ENCODE measurements at regions not wholly inside any gene's neighbourhood (a gene's known extent, or its start where the extent isn't known, plus 50 kb on each side); places are given as distances from the start of the nearest gene placed in this dataset.

DNA sequence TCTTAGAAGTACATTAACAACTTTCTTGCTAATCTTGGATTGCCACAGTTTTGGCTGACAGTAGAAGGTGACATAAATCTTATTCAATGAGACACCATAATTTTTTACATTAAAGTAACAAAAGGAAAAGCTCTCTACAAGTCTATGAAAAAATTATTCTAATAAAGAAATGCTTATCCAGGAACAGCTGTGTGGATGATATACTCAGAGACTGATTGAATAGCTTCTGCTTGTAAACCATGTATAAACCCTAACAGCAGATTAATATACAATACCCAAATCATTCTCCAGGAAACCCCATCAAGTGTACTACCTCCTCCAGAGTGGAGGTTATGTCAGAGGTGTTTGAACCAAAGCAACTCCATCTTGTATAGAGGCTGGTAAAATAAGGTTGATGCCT, 581.4 kb upstream of the PTGER4 start:
- H3K27me3 Mint-ChIP-seq, result no peaks in the 10 kb centered on the region
- peaks cover 15% of the 10 kb centered on the region for H3K9me3 Mint-ChIP-seq
- intact Hi-C loops (cut with micrococcal nuclease), result no loop called here
- no peak overlapping the region for H3K4me3 Mint-ChIP-seq
- no peaks in the 10 kb centered on the region for H3K36me3 Mint-ChIP-seq (ENCODE audit: low read depth)
- H3K27ac Mint-ChIP-seq, result no peak overlapping the region
- H3K4me1 Mint-ChIP-seq (ENCODE audit: low read depth), result no peaks in the 10 kb centered on the region

DNA sequence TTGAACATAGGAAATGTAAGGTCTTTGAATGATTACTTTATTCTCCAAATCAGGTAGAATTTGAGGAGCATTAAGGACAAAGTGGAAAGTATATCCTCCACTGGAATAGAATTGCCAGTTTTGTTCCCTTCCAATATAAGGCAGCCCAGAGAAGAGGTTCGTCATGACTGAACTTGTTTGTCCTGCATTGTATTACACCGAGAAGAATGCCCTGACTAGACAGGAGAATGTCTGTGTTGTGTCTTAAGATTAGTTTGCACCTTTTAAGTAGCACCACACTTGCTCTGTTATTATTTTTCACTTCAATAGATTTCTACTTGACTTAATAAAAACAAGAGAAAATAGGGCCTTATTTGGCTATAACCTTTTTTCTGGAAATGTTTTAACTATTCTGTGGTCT, 586.2 kb upstream of the PTGER4 start:
- Mint-ChIP-seq H3K27me3 (no peaks in the 10 kb centered on the region), H3K27ac (no peak overlapping the region), H3K4me3 (no peak overlapping the region), H3K36me3 (ENCODE audit: low read depth) (no peaks in the 10 kb centered on the region), H3K4me1 (ENCODE audit: low read depth) (no peaks in the 10 kb centered on the region), H3K9me3 (peaks cover 19% of the 10 kb centered on the region)
- intact Hi-C loops (cut with micrococcal nuclease), result no loop called here

- no peaks in the 10 kb centered on the region for H3K27me3 Mint-ChIP-seq
- no peak overlapping the region for H3K27ac Mint-ChIP-seq
- H3K4me3 Mint-ChIP-seq, result no peak overlapping the region
- H3K4me1 Mint-ChIP-seq (ENCODE audit: low read depth), result no peaks in the 10 kb centered on the region
- no peaks in the 10 kb centered on the region for H3K36me3 Mint-ChIP-seq (ENCODE audit: low read depth)
- intact Hi-C loops (cut with micrococcal nuclease), result no loop called here
- peaks cover 28% of the 10 kb centered on the region for H3K9me3 Mint-ChIP-seq
Measured at GRCh38 chr5:40089269-40089668, 590.4 kb upstream of the PTGER4 start.

- H3K36me3 Mint-ChIP-seq (ENCODE audit: low read depth), result no peaks in the 10 kb centered on the region
Measured at GRCh38 chr5:40084614-40085013, 595.1 kb upstream of the PTGER4 start.

DNA sequence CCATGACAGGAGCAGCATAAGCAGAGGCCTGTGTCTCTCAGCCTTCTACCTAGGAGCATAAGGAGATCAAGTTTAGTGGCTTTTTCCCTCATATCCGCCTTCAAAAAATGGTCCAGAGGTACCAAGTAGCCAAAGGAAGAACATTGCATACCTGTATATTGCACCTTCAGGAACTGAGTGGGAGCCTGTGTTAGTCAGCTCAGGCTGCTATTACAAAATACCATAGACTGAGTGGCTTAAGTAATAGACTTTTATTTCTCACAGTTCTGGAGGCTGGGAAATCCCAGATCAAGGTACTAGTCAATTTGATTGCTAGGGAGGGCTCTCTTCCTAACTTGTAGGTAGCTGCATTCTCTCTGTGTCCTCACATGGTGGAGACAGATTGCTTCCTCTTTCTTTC, 597.4 kb upstream of the PTGER4 start:
- Mint-ChIP-seq H3K9me3 (peaks cover 17% of the 10 kb centered on the region), H3K4me1 (ENCODE audit: low read depth) (no peaks in the 10 kb centered on the region), H3K27me3 (no peaks in the 10 kb centered on the region), H3K4me3 (no peak overlapping the region), H3K27ac (no peak overlapping the region), H3K36me3 (ENCODE audit: low read depth) (no peaks in the 10 kb centered on the region)
- intact Hi-C loops (cut with micrococcal nuclease), result no loop called here

More at GRCh38 chr5:40084614-40085013, 595.1 kb upstream of the PTGER4 start:
- intact Hi-C loops (cut with micrococcal nuclease), result no loop called here
- H3K4me1 Mint-ChIP-seq (ENCODE audit: low read depth), result no peaks in the 10 kb centered on the region
- peaks cover 9% of the 10 kb centered on the region for H3K9me3 Mint-ChIP-seq
- no peak overlapping the region for H3K4me3 Mint-ChIP-seq
- H3K27me3 Mint-ChIP-seq, result no peaks in the 10 kb centered on the region
- no peak overlapping the region for H3K27ac Mint-ChIP-seq

DNA sequence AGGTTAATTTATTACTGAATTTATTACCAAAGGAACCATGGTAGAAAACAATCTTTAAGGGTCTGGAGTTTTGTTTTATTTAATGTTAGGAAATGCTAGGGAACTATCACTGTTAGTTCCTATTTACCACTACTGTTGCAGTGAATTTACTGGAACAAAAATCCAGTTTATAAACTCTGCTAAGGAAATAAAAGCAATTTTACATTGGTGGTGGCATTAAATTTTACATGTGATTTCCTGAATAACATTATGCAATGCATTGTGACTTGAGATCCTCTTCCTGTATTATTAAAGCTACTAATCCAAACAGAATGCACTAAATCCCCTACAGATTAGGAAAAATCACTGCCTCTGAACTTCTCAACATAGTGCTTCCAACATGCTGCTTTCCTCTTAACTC, 599.5 kb upstream of the PTGER4 start:
- Mint-ChIP-seq H3K4me1 (ENCODE audit: low read depth) (no peaks in the 10 kb centered on the region), H3K36me3 (ENCODE audit: low read depth) (no peaks in the 10 kb centered on the region), H3K27ac (no peak overlapping the region), H3K4me3 (no peak overlapping the region), H3K9me3 (peaks cover 8% of the 10 kb centered on the region), H3K27me3 (no peaks in the 10 kb centered on the region)
- intact Hi-C loops (cut with micrococcal nuclease), result no loop called here

DNA sequence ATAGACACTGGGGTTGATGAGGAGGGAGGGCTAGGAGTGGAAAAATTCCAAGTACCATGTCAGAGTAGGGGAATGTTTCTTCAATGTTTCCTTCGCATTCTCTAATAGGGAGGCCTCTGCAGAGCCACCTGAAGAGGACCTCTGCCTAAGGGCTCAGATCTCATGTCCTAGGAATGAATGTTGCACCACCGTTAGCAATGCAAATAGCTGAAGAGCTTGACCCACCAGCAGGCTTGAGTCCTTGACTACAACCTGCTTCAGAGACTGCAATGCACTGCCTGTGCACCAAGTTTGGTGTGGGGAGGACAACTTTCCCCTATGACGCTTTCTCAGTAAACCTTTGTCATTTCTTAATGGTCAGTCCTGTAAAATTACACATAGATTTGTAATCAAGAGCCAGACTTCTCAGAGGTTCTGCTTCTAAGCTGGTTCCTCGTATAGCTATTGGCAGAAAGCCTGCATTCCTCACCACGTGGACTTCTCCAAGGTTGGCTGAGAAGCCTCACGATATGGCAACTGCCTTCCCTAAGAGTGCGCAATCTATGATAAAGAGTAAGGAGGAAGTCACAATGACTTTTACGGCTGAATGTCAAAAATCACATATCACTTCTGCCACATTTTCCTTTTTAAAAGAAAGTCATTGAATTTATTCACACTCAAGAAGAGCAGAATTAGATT, 600.7 kb upstream of the PTGER4 start:
- no peaks in the 10 kb centered on the region for H3K27me3 Mint-ChIP-seq
- H3K36me3 Mint-ChIP-seq (ENCODE audit: low read depth), result no peaks in the 10 kb centered on the region
- intact Hi-C loops (cut with micrococcal nuclease), result no loop called here
- no peak overlapping the region for H3K27ac Mint-ChIP-seq
- H3K4me1 Mint-ChIP-seq (ENCODE audit: low read depth), result no peaks in the 10 kb centered on the region
- peaks cover 8% of the 10 kb centered on the region for H3K9me3 Mint-ChIP-seq
- H3K4me3 Mint-ChIP-seq, result no peak overlapping the region

DNA sequence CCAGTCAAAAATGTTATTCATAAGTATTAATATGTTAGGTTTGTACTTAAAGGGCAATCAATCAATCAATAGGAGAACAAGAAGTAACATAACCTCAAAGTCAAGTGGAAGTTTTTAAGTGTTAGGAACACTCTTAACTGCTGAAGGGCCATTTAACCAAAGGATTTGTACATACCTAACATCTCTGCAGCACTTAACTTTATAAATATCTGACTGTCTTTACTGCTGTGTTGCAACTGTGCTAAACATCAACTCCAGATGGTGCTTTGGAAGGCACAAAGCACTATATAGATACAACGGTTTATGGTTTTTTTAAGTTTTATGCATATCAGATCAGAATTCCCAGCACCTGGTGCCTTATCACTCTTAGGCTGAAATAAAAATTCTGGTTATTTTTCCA, 604.9 kb upstream of the PTGER4 start:
- no peak overlapping the region for H3K4me3 Mint-ChIP-seq
- H3K9me3 Mint-ChIP-seq, result peaks cover 8% of the 10 kb centered on the region
- no peaks in the 10 kb centered on the region for H3K27me3 Mint-ChIP-seq
- intact Hi-C loops (cut with micrococcal nuclease), result no loop called here
- no peaks in the 10 kb centered on the region for H3K4me1 Mint-ChIP-seq (ENCODE audit: low read depth)
- H3K27ac Mint-ChIP-seq, result no peak overlapping the region
- H3K36me3 Mint-ChIP-seq (ENCODE audit: low read depth), result no peaks in the 10 kb centered on the region

- Mint-ChIP-seq H3K4me1 (ENCODE audit: low read depth) (no peaks in the 10 kb centered on the region), H3K36me3 (ENCODE audit: low read depth) (no peaks in the 10 kb centered on the region), H3K9me3 (peaks cover 8% of the 10 kb centered on the region), H3K27ac (no peak overlapping the region), H3K4me3 (no peak overlapping the region), H3K27me3 (no peaks in the 10 kb centered on the region)
- intact Hi-C loops (cut with micrococcal nuclease), result no loop called here
Measured at GRCh38 chr5:40073927-40074326, 605.8 kb upstream of the PTGER4 start.

DNA sequence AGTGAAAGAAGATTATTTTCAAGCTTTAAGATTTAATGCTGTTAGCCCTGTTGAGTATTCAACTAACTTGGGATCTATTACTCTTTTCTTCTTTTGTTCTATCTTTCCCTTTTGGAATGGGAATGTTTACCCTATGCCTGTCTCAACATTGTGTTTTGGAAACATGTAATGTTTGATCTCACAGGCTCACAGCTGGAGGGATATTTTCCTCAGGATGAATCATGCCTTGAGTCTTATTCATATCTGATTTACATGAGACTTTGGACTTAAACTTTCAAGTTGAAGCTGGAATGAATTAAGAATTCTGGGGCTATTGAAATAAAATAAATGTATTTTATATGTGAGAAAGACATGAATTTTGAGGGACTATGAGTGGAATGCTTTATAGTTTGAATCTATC, 607.8 kb upstream of the PTGER4 start:
- no peaks in the 10 kb centered on the region for H3K9me3 Mint-ChIP-seq
- H3K27ac Mint-ChIP-seq, result no peak overlapping the region
- no peaks in the 10 kb centered on the region for H3K27me3 Mint-ChIP-seq
- no peaks in the 10 kb centered on the region for H3K36me3 Mint-ChIP-seq (ENCODE audit: low read depth)
- intact Hi-C loops (cut with micrococcal nuclease), result no loop called here
- H3K4me1 Mint-ChIP-seq (ENCODE audit: low read depth), result no peaks in the 10 kb centered on the region
- H3K4me3 Mint-ChIP-seq, result no peak overlapping the region

GRCh38 chr5:40066616-40067015, 613.1 kb upstream of the PTGER4 start:
- Mint-ChIP-seq H3K4me1 (ENCODE audit: low read depth) (no peaks in the 10 kb centered on the region), H3K9me3 (no peaks in the 10 kb centered on the region), H3K27ac (no peak overlapping the region), H3K36me3 (ENCODE audit: low read depth) (no peaks in the 10 kb centered on the region), H3K27me3 (no peaks in the 10 kb centered on the region), H3K4me3 (no peak overlapping the region)
- intact Hi-C loops (cut with micrococcal nuclease), result no loop called here

DNA sequence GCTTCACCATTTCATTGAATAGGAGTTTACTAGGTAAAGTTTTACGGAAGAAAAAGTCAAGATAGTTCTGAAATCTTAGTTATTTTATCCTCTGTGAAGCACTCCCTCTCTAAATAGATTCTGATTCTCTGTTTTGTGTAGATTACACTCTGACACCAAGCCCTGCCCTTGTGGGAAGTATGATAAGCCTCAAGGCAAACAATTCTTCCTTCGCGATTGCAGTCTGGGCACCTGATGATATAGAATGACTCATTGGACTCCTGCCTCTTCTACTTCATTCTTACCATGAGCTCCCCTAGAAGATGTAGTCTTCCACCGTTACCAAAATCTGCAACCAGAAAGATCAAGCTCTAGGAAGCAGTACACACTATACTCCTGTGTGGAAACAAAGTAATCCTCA, 626.9 kb upstream of the PTGER4 start:
- intact Hi-C loops (cut with micrococcal nuclease), result no loop called here
- no peak overlapping the region for H3K27ac Mint-ChIP-seq
- H3K4me1 Mint-ChIP-seq (ENCODE audit: low read depth), result no peaks in the 10 kb centered on the region

DNA sequence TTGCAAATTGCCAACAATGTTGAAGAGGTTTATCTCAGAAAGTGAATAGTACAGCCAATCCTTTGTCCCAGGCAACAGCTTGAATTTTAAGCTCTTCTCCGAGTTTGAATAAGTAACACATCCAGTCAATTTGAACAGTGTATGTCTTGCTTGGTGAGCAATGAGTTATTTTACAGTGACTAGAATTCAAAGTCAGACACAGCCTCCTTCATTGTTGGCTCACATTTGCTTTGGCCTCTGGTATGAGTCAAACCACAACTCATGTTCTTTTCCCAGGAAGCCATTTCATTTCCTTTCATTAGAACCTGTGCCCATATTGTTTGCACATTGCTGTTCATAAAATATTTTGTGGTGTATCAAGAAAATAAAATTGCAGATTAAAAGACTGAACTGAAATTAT, 622.0 kb upstream of the DAB2 start:
- H3K4me3 Mint-ChIP-seq, result no peak overlapping the region
- H3K36me3 Mint-ChIP-seq (ENCODE audit: low read depth), result no peaks in the 10 kb centered on the region
- H3K27me3 Mint-ChIP-seq, result no peaks in the 10 kb centered on the region
- no peaks in the 10 kb centered on the region for H3K9me3 Mint-ChIP-seq
- peaks cover 9% of the 10 kb centered on the region for H3K4me1 Mint-ChIP-seq (ENCODE audit: low read depth)
- H3K27ac Mint-ChIP-seq, result no peak overlapping the region
- intact Hi-C loops (cut with micrococcal nuclease), result no loop called here

More for the DNA sequence above, 626.9 kb upstream of the PTGER4 start:
- Mint-ChIP-seq H3K27me3 (no peaks in the 10 kb centered on the region), H3K9me3 (no peaks in the 10 kb centered on the region), H3K36me3 (ENCODE audit: low read depth) (no peaks in the 10 kb centered on the region), H3K4me3 (no peak overlapping the region)

DNA sequence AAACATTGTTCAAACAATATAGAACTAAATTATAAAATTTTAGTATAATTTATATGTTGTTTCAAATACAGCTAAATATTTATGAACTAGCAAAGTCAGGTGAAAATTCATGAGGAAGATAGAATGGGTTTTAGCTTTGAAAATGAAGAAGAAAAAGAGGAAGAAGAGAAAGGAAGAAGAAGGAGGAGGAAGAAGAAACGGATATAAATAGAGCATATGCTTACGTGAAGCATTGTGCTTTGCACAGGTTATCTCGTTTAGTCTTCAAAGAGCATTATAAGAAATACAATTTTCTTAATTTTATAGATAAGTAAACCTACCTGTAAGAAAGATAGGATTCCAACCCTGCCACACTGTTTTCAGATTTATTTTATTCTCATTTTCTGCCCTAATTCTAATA, 620.6 kb upstream of the DAB2 start:
- H3K27me3 Mint-ChIP-seq, result no peaks in the 10 kb centered on the region
- peaks cover 9% of the 10 kb centered on the region for H3K4me1 Mint-ChIP-seq (ENCODE audit: low read depth)
- H3K9me3 Mint-ChIP-seq, result no peaks in the 10 kb centered on the region
- intact Hi-C loops (cut with micrococcal nuclease), result no loop called here
- H3K4me3 Mint-ChIP-seq, result no peak overlapping the region
- H3K27ac Mint-ChIP-seq, result no peak overlapping the region
- H3K36me3 Mint-ChIP-seq (ENCODE audit: low read depth), result no peaks in the 10 kb centered on the region

GRCh38 chr5:40043916-40044315, 619.1 kb upstream of the DAB2 start:
- H3K27ac Mint-ChIP-seq, result no peak overlapping the region
- H3K4me3 Mint-ChIP-seq, result no peak overlapping the region
- H3K4me1 Mint-ChIP-seq (ENCODE audit: low read depth), result peaks cover 9% of the 10 kb centered on the region
- H3K27me3 Mint-ChIP-seq, result no peaks in the 10 kb centered on the region
- intact Hi-C loops (cut with micrococcal nuclease), result no loop called here
- H3K9me3 Mint-ChIP-seq, result no peaks in the 10 kb centered on the region
- H3K36me3 Mint-ChIP-seq (ENCODE audit: low read depth), result no peaks in the 10 kb centered on the region
